Testis (tissue), 2 donors: ENCODE measurements at regions not wholly inside any gene's neighbourhood (a gene's known extent, or its start where the extent isn't known, plus 50 kb on each side); places are given as distances from the start of the nearest gene placed in this dataset.

ENCODE experiments used
- DNase-seq: peaks from one replicate; pipeline ENCODE4 v3.0.0-alpha.2; 2019
- H3K27ac ChIP-seq, 2 donors: fragments of 200-600 bp; sonication (generic); one replicate each; pipeline ENCODE4 v1.5.1; 2019
- H3K27me3 ChIP-seq: fragments of 200-600 bp; sonication (generic); one replicate; pipeline ENCODE4 v1.5.1; 2019
- H3K36me3 ChIP-seq: fragments of 200-600 bp; sonication (generic); one replicate; pipeline ENCODE4 v1.5.1; 2017; ENCODE audit warnings: low read depth; ENCODE audit errors: missing control alignments
- H3K4me1 ChIP-seq: fragments of 200-600 bp; sonication (generic); one replicate; pipeline ENCODE4 v1.5.1; 2019
- H3K4me3 ChIP-seq, 2 donors: fragments of 200-600 bp; sonication (generic); one replicate each; pipeline ENCODE4 v1.5.1; 2017 to 2019
- H3K9me3 ChIP-seq: fragments of 200-600 bp; sonication (generic); one replicate; pipeline ENCODE4 v1.5.1; 2017
- CTCF ChIP-seq, 3 experiments: fragments of 450-650 bp in 2 of 3; fragments of 200-600 bp in 1 of 3; sonication (generic) in 1 of 3; IDR thresholded peaks; one replicate each; pipeline ENCODE4 v1.5.1; 2016 to 2019; ENCODE audit warnings: antibody characterized with exemption in 3 of 3, mild to moderate bottlenecking in 2 of 3, moderate library complexity in 1 of 3
- POLR2A ChIP-seq: fragments of 450-650 bp; IDR thresholded peaks from one replicate; pipeline ENCODE4 v1.6.1; 2017; ENCODE audit warnings: antibody characterized with exemption, mild to moderate bottlenecking, moderate library complexity
- WGBS, 2 donors: methylation state at CpG; one replicate each; pipeline ENCODE4 v1.1.5; 2018; 5-methylcytosine and 5-hydroxymethylcytosine counted together
- intact Hi-C: fragments of 100-400 bp; cut with DNase I; formaldehyde crosslinking; loops from one replicate; pipeline ENCODE4 v1.15.1; 2023; ENCODE audit warnings: low total_unique reads

- Histone ChIP-seq H3K9me3 (no peaks in the 10 kb centered on the region), H3K36me3 (no peaks in the 10 kb centered on the region), H3K4me3 (no peak overlapping the region), H3K27me3 (no peaks in the 10 kb centered on the region), H3K4me1 (no peaks in the 10 kb centered on the region), H3K27ac (no peak overlapping the region)
- DNase-seq, result no peak
- 50% methylated on average over 1 of the region's 1 CpG; no CpG with 5 or more reads in 1 of the 2 donors for WGBS, 2 donors
- intact Hi-C loops, result no loop called here
- TF ChIP-seq POLR2A, result no peak
- TF ChIP-seq CTCF (IDR thresholded peaks at IDR 0.05), result no peak
Measured at GRCh38 chrX:42930951-42931350, 153.0 kb upstream of the PPP1R2C start.

DNA sequence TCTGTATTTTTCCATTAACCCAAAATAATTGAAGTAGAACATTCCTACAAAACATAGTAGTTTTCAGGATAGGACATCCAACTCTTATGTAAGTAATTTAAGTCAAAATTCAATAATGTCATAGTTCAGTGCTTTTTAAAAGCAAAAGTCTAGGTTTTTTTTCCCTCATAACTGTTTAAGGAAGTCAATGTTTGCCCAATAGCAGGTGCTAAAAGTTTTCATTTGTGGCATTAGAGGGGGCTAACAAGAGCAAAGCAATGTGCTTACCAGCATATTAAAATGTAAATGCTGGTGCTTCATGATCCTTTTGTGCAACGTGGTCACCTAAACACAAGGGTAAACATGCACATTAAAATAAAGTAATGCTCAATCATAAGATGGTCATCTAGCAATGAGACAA lies 155.2 kb upstream of the PPP1R2C start:
- 64 to 73% methylated on average over 1 of the region's 1 CpG for WGBS, 2 donors

DNA sequence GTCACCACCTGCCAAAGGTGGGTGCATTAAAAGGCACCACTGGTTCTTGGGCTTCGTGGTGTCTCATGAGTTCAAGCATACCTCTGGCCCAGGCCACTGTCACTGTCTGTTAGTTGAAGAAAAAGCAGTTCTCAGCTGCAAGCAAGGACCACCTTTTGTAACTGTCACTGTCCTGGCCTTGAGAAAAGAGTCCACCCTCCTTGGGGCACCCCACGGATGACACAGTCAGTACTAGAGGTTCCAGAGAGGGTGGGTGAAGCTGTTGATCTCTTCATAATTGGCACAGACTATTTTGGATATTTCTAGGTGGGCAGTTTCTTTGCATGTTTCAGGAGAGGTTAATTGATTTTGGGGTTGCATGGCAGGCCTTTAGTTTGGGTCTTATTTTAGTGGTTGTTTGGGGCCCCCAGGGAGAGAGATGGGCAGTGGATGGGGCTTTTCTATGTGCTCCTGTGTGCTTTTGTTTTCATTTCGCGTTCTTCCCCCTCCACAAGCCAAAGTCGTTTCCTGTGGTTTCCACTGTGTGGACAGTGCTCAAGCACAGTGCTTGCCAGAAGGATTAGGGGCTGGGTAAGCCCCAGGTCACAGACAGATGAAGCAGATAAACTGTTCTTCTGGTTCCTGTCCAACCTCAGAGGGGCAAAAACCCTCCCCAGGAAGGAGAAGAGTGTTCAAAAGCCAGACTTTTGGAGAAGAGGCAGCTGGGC lies 156.2 kb upstream of the PPP1R2C start:
- no peak overlapping the region for H3K4me3 ChIP-seq
- no peaks in the 10 kb centered on the region for H3K9me3 ChIP-seq
- TF ChIP-seq POLR2A, result no peak
- no peak for TF ChIP-seq CTCF (IDR thresholded peaks at IDR 0.05)
- H3K27me3 ChIP-seq, result no peaks in the 10 kb centered on the region
- H3K36me3 ChIP-seq, result no peaks in the 10 kb centered on the region
- no peak overlapping the region for H3K27ac ChIP-seq
- no peak for DNase-seq
- intact Hi-C loops, result no loop called here
- H3K4me1 ChIP-seq, result no peaks in the 10 kb centered on the region
- 56 to 62% methylated on average over 4 to 5 of the region's 5 CpGs for WGBS, 2 donors

More for the DNA sequence above, 155.2 kb upstream of the PPP1R2C start:
- intact Hi-C loops, result no loop called here
- no peak overlapping the region for H3K4me3 ChIP-seq
- H3K4me1 ChIP-seq, result no peaks in the 10 kb centered on the region
- H3K27ac ChIP-seq, result no peak overlapping the region
- no peak for DNase-seq
- H3K36me3 ChIP-seq, result no peaks in the 10 kb centered on the region
- H3K27me3 ChIP-seq, result no peaks in the 10 kb centered on the region
- no peaks in the 10 kb centered on the region for H3K9me3 ChIP-seq
- TF ChIP-seq POLR2A (no peak), CTCF (IDR thresholded peaks at IDR 0.05) (no peak)

- WGBS, 2 donors, result 95 to 100% methylated on average over 2 of the region's 2 CpGs
Measured at GRCh38 chrX:42941671-42942070, 163.7 kb upstream of the PPP1R2C start.

More at GRCh38 chrX:42941671-42942070, 163.7 kb upstream of the PPP1R2C start:
- intact Hi-C loops, result no loop called here
- Histone ChIP-seq H3K27me3 (no peaks in the 10 kb centered on the region), H3K36me3 (no peaks in the 10 kb centered on the region), H3K27ac (no peak overlapping the region), H3K9me3 (no peaks in the 10 kb centered on the region), H3K4me3 (no peak overlapping the region), H3K4me1 (no peaks in the 10 kb centered on the region)
- TF ChIP-seq CTCF (IDR thresholded peaks at IDR 0.05) (no peak), POLR2A (no peak)
- DNase-seq, result no peak
